ENCODE measurements at regions not wholly inside any gene's neighbourhood (a gene's known extent, or its start where the extent isn't known, plus 50 kb on each side); places are given as distances from the start of the nearest gene placed in this dataset.

- no peak for DNase-seq (ENCODE audit: low spot score)
Observed at GRCh38 chr18:50444539-50444938, 69.7 kb downstream of the SKA1 start.

- no peak for DNase-seq (ENCODE audit: low spot score)
Observed at GRCh38 chr18:50446629-50447028, 71.8 kb downstream of the SKA1 start.

- DNase-seq (ENCODE audit: low spot score) = no peak
Observed at GRCh38 chr18:50447102-50447741, 72.4 kb downstream of the SKA1 start.

- DNase-seq (ENCODE audit: low spot score) = no peak
Observed at GRCh38 chr18:50447952-50448351, 73.1 kb downstream of the SKA1 start.

GRCh38 chr18:50451100-50451842 is 76.4 kb downstream of the SKA1 start:
- DNase-seq (ENCODE audit: low spot score) = no peak

- no peak for DNase-seq (ENCODE audit: low spot score)
Observed at GRCh38 chr18:50453014-50453680, 78.3 kb downstream of the SKA1 start.

GRCh38 chr18:50453732-50454131 is 78.9 kb downstream of the SKA1 start:
- no peak for DNase-seq (ENCODE audit: low spot score)

- DNase-seq (ENCODE audit: low spot score) = no peak
Observed at GRCh38 chr18:50454387-50454988, 79.6 kb downstream of the SKA1 start.

- no peak for DNase-seq (ENCODE audit: low spot score)
Observed at GRCh38 chr18:50456285-50456684, 81.4 kb downstream of the SKA1 start.

GRCh38 chr18:50457639-50458038 is 82.8 kb downstream of the SKA1 start:
- no peak for DNase-seq (ENCODE audit: low spot score)

- DNase-seq (ENCODE audit: low spot score) = no peak
Observed at GRCh38 chr18:50458366-50458765, 83.5 kb downstream of the SKA1 start.

GRCh38 chr18:50458796-50459195 is 84.0 kb downstream of the SKA1 start:
- DNase-seq (ENCODE audit: low spot score) = no peak

GRCh38 chr18:50460062-50460461 is 85.2 kb downstream of the SKA1 start:
- no peak for DNase-seq (ENCODE audit: low spot score)

- DNase-seq (ENCODE audit: low spot score) = no peak
Observed at GRCh38 chr18:50460716-50461115, 85.9 kb downstream of the SKA1 start.

- no peak for DNase-seq (ENCODE audit: low spot score)
Observed at GRCh38 chr18:50461251-50461650, 86.4 kb downstream of the SKA1 start.

- DNase-seq (ENCODE audit: low spot score) = no peak
Observed at GRCh38 chr18:50465211-50466153, 90.6 kb downstream of the SKA1 start.

GRCh38 chr18:50466634-50467033 is 91.8 kb downstream of the SKA1 start:
- no peak for DNase-seq (ENCODE audit: low spot score)

- no peak for DNase-seq (ENCODE audit: low spot score)
Observed at GRCh38 chr18:50468807-50469206, 91.1 kb upstream of the MAPK4 start.

GRCh38 chr18:50469380-50469781 is 90.5 kb upstream of the MAPK4 start:
- DNase-seq (ENCODE audit: low spot score) = no peak

GRCh38 chr18:50472941-50473340 is 86.9 kb upstream of the MAPK4 start:
- DNase-seq (ENCODE audit: low spot score) = no peak

GRCh38 chr18:50473881-50474280 is 86.0 kb upstream of the MAPK4 start:
- DNase-seq (ENCODE audit: low spot score) = no peak

All from ecto neural progenitor cell (in vitro differentiated cells).